KBM-7 (cell line): ENCODE measurements at regions not wholly inside any gene's neighbourhood (a gene's known extent, or its start where the extent isn't known, plus 50 kb on each side); places are given as distances from the start of the nearest gene placed in this dataset.

Experiments
- DNase-seq: peaks from one replicate; pipeline ENCODE4 v3.0.0-alpha.2; 2015
- in situ Hi-C: fragments of 300-500 bp; cut with MboI; formaldehyde crosslinking; loops from 2 replicates; pipeline ENCODE4 v1.14.3; 2020; ENCODE audit warnings: low sequenced_read_pairs, low pct_unique_long_range_greater_than_20kb, mixed read lengths

GRCh38 chrX:20333672-20334071 lies 67.0 kb upstream of the RPS6KA3 start:
- no peak for DNase-seq
- in situ Hi-C loops: no loop called here

GRCh38 chrX:20330545-20330944 lies 63.8 kb upstream of the RPS6KA3 start:
- in situ Hi-C loops: no loop called here
- no peak for DNase-seq

GRCh38 chrX:20329435-20329834 lies 62.7 kb upstream of the RPS6KA3 start:
- in situ Hi-C loops: no loop called here

GRCh38 chrX:20325786-20326388 lies 59.2 kb upstream of the RPS6KA3 start:
- in situ Hi-C loops: no loop called here
- DNase-seq: no peak

More at GRCh38 chrX:20329435-20329834, 62.7 kb upstream of the RPS6KA3 start:
- no peak for DNase-seq

GRCh38 chrX:20322887-20323286 lies 56.2 kb upstream of the RPS6KA3 start:
- DNase-seq: no peak
- in situ Hi-C loops: no loop called here

- in situ Hi-C loops: no loop called here
- DNase-seq: peak; percentile 89
Observed at GRCh38 chrX:20320461-20321159, 53.9 kb upstream of the RPS6KA3 start.

- no peak for DNase-seq
- in situ Hi-C loops: no loop called here
Observed at GRCh38 chrX:20319054-20319453, 52.3 kb upstream of the RPS6KA3 start.

- in situ Hi-C loops: no loop called here
Observed at GRCh38 chrX:20317873-20318272, 51.2 kb upstream of the RPS6KA3 start.

More at GRCh38 chrX:20317873-20318272, 51.2 kb upstream of the RPS6KA3 start:
- DNase-seq: no peak
